ENCODE measurements at regions not wholly inside any gene's neighbourhood (a gene's known extent, or its start where the extent isn't known, plus 50 kb on each side); places are given as distances from the start of the nearest gene placed in this dataset.
A peak's percentile ranks its signal among the peaks of the same experiment; 100 is the strongest.

GRCh38 chr10:2701802-2702201, 365.5 kb upstream of the PFKP start:
- no peak overlapping the region for H3K27ac ChIP-seq (ENCODE audit: insufficient read depth, low read length, poor library complexity, severe bottlenecking)
- H3K9me3 ChIP-seq (ENCODE audit: control insufficient read depth in 2 of 2, low read length in 2 of 2), result no peaks in the 10 kb centered on the region
- Mint-ChIP-seq H3K4me1 (no peaks in the 10 kb centered on the region), H3K27me3 (no peaks in the 10 kb centered on the region), H3K36me3 (no peaks in the 10 kb centered on the region), H3K9me3 (peaks cover 0 to 3% (median 0%) of the 10 kb centered on the region in 7 donors), H3K27ac (no peak overlapping the region), H3K4me3 (no peak overlapping the region)
- H3K36me3 ChIP-seq (ENCODE audit: control insufficient read depth, insufficient read depth, low read length), result no peaks in the 10 kb centered on the region
- DNase-seq, result no peak
- no peaks in the 10 kb centered on the region for H3K4me1 ChIP-seq (ENCODE audit: control insufficient read depth, insufficient read depth, low read length, poor library complexity, severe bottlenecking)
- no peaks in the 10 kb centered on the region for H3K27me3 ChIP-seq (ENCODE audit: control insufficient read depth, insufficient read depth, low read length)
- no peak overlapping the region for H3K4me3 ChIP-seq (ENCODE audit: low read depth, low read length)
- ATAC-seq (ENCODE audit: low read depth in 2 of 2), result no peak

- H3K36me3 ChIP-seq (ENCODE audit: control insufficient read depth, insufficient read depth, low read length), result no peaks in the 10 kb centered on the region
- H3K27me3 ChIP-seq (ENCODE audit: control insufficient read depth, insufficient read depth, low read length), result no peaks in the 10 kb centered on the region
- Mint-ChIP-seq H3K27me3 (no peaks in the 10 kb centered on the region), H3K9me3 (peaks cover 0 to 3% (median 0%) of the 10 kb centered on the region in 7 donors), H3K4me1 (no peaks in the 10 kb centered on the region), H3K4me3 (no peak overlapping the region), H3K36me3 (no peaks in the 10 kb centered on the region), H3K27ac (no peak overlapping the region)
- ATAC-seq (ENCODE audit: low read depth in 2 of 2) (no peak), DNase-seq (no peak)
- H3K9me3 ChIP-seq (ENCODE audit: control insufficient read depth in 2 of 2, low read length in 2 of 2), result no peaks in the 10 kb centered on the region
- no peak overlapping the region for H3K4me3 ChIP-seq (ENCODE audit: low read depth, low read length)
- no peak overlapping the region for H3K27ac ChIP-seq (ENCODE audit: insufficient read depth, low read length, poor library complexity, severe bottlenecking)
- H3K4me1 ChIP-seq (ENCODE audit: control insufficient read depth, insufficient read depth, low read length, poor library complexity, severe bottlenecking), result no peaks in the 10 kb centered on the region
These were observed 366.6 kb upstream of the PFKP start for GRCh38 chr10:2700626-2701305.

DNA sequence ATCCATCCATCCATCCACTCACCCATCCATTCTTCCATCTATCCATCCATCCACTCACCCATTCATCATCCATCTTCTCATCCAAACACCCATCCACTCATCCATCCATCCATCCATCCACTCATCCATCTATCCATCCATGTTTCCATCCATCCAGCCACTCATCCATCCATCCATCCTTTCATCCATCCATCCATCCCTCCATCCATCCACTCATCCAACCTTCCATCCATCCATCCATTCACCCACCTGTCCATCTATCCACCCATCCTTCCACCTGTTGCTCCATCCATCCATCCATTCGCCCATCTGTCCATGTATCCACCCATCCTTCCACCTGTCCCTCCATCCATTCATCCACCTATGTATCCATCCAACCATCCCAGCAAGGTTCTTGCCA, 378.4 kb upstream of the PFKP start:
- DNase-seq (no peak), ATAC-seq (ENCODE audit: low read depth in 2 of 2) (no peak)
- H3K4me1 Mint-ChIP-seq, result no peaks in the 10 kb centered on the region
- no peak overlapping the region for H3K4me3 ChIP-seq (ENCODE audit: low read depth, low read length)
- no peaks in the 10 kb centered on the region for H3K27me3 Mint-ChIP-seq
- H3K27ac Mint-ChIP-seq, result no peak overlapping the region
- no peaks in the 10 kb centered on the region for H3K36me3 Mint-ChIP-seq
- no peaks in the 10 kb centered on the region for H3K4me1 ChIP-seq (ENCODE audit: control insufficient read depth, insufficient read depth, low read length, poor library complexity, severe bottlenecking)
- H3K27ac ChIP-seq (ENCODE audit: insufficient read depth, low read length, poor library complexity, severe bottlenecking), result no peak overlapping the region
- H3K4me3 Mint-ChIP-seq, result no peak overlapping the region
- no peaks in the 10 kb centered on the region for H3K27me3 ChIP-seq (ENCODE audit: control insufficient read depth, insufficient read depth, low read length)
- no peaks in the 10 kb centered on the region for H3K36me3 ChIP-seq (ENCODE audit: control insufficient read depth, insufficient read depth, low read length)
- no peaks in the 10 kb centered on the region for H3K9me3 ChIP-seq (ENCODE audit: control insufficient read depth in 2 of 2, low read length in 2 of 2)
- peaks cover 0 to 5% (median 3%) of the 10 kb centered on the region in 7 donors for H3K9me3 Mint-ChIP-seq

GRCh38 chr10:2686691-2687090, 380.7 kb upstream of the PFKP start:
- Mint-ChIP-seq H3K9me3 (peaks cover 0 to 6% (median 3%) of the 10 kb centered on the region in 7 donors), H3K27me3 (no peaks in the 10 kb centered on the region), H3K36me3 (no peaks in the 10 kb centered on the region), H3K4me3 (no peak overlapping the region), H3K27ac (no peak overlapping the region), H3K4me1 (no peaks in the 10 kb centered on the region)
- H3K27me3 ChIP-seq (ENCODE audit: control insufficient read depth, insufficient read depth, low read length), result no peaks in the 10 kb centered on the region
- no peaks in the 10 kb centered on the region for H3K36me3 ChIP-seq (ENCODE audit: control insufficient read depth, insufficient read depth, low read length)
- H3K9me3 ChIP-seq (ENCODE audit: control insufficient read depth in 2 of 2, low read length in 2 of 2), result no peaks in the 10 kb centered on the region
- no peak overlapping the region for H3K4me3 ChIP-seq (ENCODE audit: low read depth, low read length)
- ATAC-seq (ENCODE audit: low read depth in 2 of 2) (no peak), DNase-seq (no peak)
- no peaks in the 10 kb centered on the region for H3K4me1 ChIP-seq (ENCODE audit: control insufficient read depth, insufficient read depth, low read length, poor library complexity, severe bottlenecking)
- H3K27ac ChIP-seq (ENCODE audit: insufficient read depth, low read length, poor library complexity, severe bottlenecking), result no peak overlapping the region

- no peaks in the 10 kb centered on the region for H3K36me3 Mint-ChIP-seq
- H3K27me3 ChIP-seq (ENCODE audit: control insufficient read depth, insufficient read depth, low read length), result no peaks in the 10 kb centered on the region
- H3K4me3 ChIP-seq (ENCODE audit: low read depth, low read length), result no peak overlapping the region
- H3K27me3 Mint-ChIP-seq, result peaks cover 4% of the 10 kb centered on the region
- H3K27ac Mint-ChIP-seq, result no peak overlapping the region
- ATAC-seq (ENCODE audit: low read depth in 2 of 2) (no peak), DNase-seq (no peak)
- peaks cover 0 to 6% (median 0%) of the 10 kb centered on the region in 7 donors for H3K9me3 Mint-ChIP-seq
- no peak overlapping the region for H3K27ac ChIP-seq (ENCODE audit: insufficient read depth, low read length, poor library complexity, severe bottlenecking)
- no peaks in the 10 kb centered on the region for H3K4me1 Mint-ChIP-seq
- H3K4me3 Mint-ChIP-seq, result no peak overlapping the region
- H3K4me1 ChIP-seq (ENCODE audit: control insufficient read depth, insufficient read depth, low read length, poor library complexity, severe bottlenecking), result no peaks in the 10 kb centered on the region
- H3K9me3 ChIP-seq (ENCODE audit: control insufficient read depth in 2 of 2, low read length in 2 of 2), result no peaks in the 10 kb centered on the region
- no peaks in the 10 kb centered on the region for H3K36me3 ChIP-seq (ENCODE audit: control insufficient read depth, insufficient read depth, low read length)
These were observed 384.9 kb upstream of the PFKP start for GRCh38 chr10:2682491-2682890.

- H3K4me1 Mint-ChIP-seq, result no peaks in the 10 kb centered on the region
These were observed 385.5 kb upstream of the PFKP start for GRCh38 chr10:2681891-2682290.

DNA sequence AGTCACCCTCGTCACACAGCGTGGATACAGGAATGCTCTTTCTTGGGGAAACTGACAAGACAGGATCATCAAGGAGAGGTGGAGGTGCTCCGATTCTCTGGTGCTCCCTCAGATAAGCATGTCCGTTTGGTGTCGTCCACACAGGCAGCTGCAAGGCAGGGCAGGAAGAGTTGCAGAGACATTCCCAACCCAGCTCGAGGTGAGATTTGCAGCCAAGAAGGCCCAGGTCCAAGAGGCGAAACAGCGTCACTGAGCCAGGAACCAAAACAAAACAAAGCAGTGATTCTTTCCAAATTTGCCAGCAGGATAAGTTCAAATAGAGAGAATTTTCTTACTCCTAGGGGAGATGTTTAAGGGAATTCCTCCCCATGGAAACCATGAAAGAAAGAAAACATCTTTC, 386.5 kb upstream of the PFKP start:
- H3K4me1 Mint-ChIP-seq, result no peaks in the 10 kb centered on the region
- ATAC-seq (ENCODE audit: low read depth in 2 of 2) (no peak), DNase-seq (no peak)
- H3K27me3 ChIP-seq (ENCODE audit: control insufficient read depth, insufficient read depth, low read length), result no peaks in the 10 kb centered on the region
- H3K27ac Mint-ChIP-seq, result peak overlapping the region in 1 of 3 donors; percentile 39
- peaks cover 4% of the 10 kb centered on the region for H3K27me3 Mint-ChIP-seq
- no peak overlapping the region for H3K4me3 ChIP-seq (ENCODE audit: low read depth, low read length)
- no peaks in the 10 kb centered on the region for H3K4me1 ChIP-seq (ENCODE audit: control insufficient read depth, insufficient read depth, low read length, poor library complexity, severe bottlenecking)
- H3K36me3 ChIP-seq (ENCODE audit: control insufficient read depth, insufficient read depth, low read length), result no peaks in the 10 kb centered on the region
- no peak overlapping the region for H3K4me3 Mint-ChIP-seq
- H3K9me3 ChIP-seq (ENCODE audit: control insufficient read depth in 2 of 2, low read length in 2 of 2), result no peaks in the 10 kb centered on the region
- peaks cover 0 to 4% (median 0%) of the 10 kb centered on the region in 7 donors for H3K9me3 Mint-ChIP-seq
- no peak overlapping the region for H3K27ac ChIP-seq (ENCODE audit: insufficient read depth, low read length, poor library complexity, severe bottlenecking)
- H3K36me3 Mint-ChIP-seq, result no peaks in the 10 kb centered on the region

More at GRCh38 chr10:2681891-2682290, 385.5 kb upstream of the PFKP start:
- peaks cover 0 to 6% (median 0%) of the 10 kb centered on the region in 7 donors for H3K9me3 Mint-ChIP-seq
- no peaks in the 10 kb centered on the region for H3K4me1 ChIP-seq (ENCODE audit: control insufficient read depth, insufficient read depth, low read length, poor library complexity, severe bottlenecking)
- no peak overlapping the region for H3K27ac Mint-ChIP-seq
- H3K4me3 ChIP-seq (ENCODE audit: low read depth, low read length), result no peak overlapping the region
- DNase-seq (no peak), ATAC-seq (ENCODE audit: low read depth in 2 of 2) (no peak)
- H3K36me3 ChIP-seq (ENCODE audit: control insufficient read depth, insufficient read depth, low read length), result no peaks in the 10 kb centered on the region
- H3K27me3 ChIP-seq (ENCODE audit: control insufficient read depth, insufficient read depth, low read length), result no peaks in the 10 kb centered on the region
- no peak overlapping the region for H3K4me3 Mint-ChIP-seq
- peaks cover 4% of the 10 kb centered on the region for H3K27me3 Mint-ChIP-seq
- H3K27ac ChIP-seq (ENCODE audit: insufficient read depth, low read length, poor library complexity, severe bottlenecking), result no peak overlapping the region
- H3K36me3 Mint-ChIP-seq, result no peaks in the 10 kb centered on the region
- no peaks in the 10 kb centered on the region for H3K9me3 ChIP-seq (ENCODE audit: control insufficient read depth in 2 of 2, low read length in 2 of 2)

DNA sequence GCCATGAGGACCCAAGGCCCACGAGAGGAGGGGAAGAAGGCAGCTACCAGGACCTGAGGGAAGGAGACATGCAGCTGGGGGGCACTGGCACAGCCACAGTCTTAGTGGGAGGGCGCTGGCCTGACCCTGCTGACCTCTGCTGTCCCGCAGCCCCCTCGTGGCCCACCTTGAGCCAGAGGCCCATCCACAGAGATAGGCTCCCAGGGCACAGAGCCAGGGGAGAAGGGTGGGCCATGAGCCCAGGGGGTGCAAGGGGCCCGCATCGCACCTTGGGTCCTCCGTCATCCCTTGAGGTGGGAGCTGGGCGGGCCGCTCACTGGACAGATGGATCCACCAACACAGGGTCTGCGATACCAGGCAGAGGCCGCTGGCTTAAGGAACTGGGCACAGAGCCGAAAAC, 387.7 kb upstream of the PFKP start:
- Mint-ChIP-seq H3K4me3 (no peak overlapping the region), H3K36me3 (no peaks in the 10 kb centered on the region), H3K9me3 (peaks cover 0 to 6% (median 0%) of the 10 kb centered on the region in 7 donors), H3K27me3 (peaks cover 4% of the 10 kb centered on the region), H3K4me1 (no peaks in the 10 kb centered on the region), H3K27ac (no peak overlapping the region)
- H3K9me3 ChIP-seq (ENCODE audit: control insufficient read depth in 2 of 2, low read length in 2 of 2), result no peaks in the 10 kb centered on the region
- H3K36me3 ChIP-seq (ENCODE audit: control insufficient read depth, insufficient read depth, low read length), result no peaks in the 10 kb centered on the region
- no peaks in the 10 kb centered on the region for H3K4me1 ChIP-seq (ENCODE audit: control insufficient read depth, insufficient read depth, low read length, poor library complexity, severe bottlenecking)
- ATAC-seq (ENCODE audit: low read depth in 2 of 2), result no peak
- H3K4me3 ChIP-seq (ENCODE audit: low read depth, low read length), result no peak overlapping the region
- no peak for DNase-seq
- H3K27me3 ChIP-seq (ENCODE audit: control insufficient read depth, insufficient read depth, low read length), result no peaks in the 10 kb centered on the region
- no peak overlapping the region for H3K27ac ChIP-seq (ENCODE audit: insufficient read depth, low read length, poor library complexity, severe bottlenecking)
